Endothelial cell of umbilical vein (primary cell): ENCODE measurements at regions not wholly inside any gene's neighbourhood (a gene's known extent, or its start where the extent isn't known, plus 50 kb on each side); places are given as distances from the start of the nearest gene placed in this dataset.

ENCODE experiments used
- BruUV-seq: library from RNA; stranded (reverse); fragments of 400-500 nt; replicated peaks from 2 replicates; lab custom pipeline; 2021; lab: Mats Ljungman, UMichigan
- CTCF ChIA-PET: fragments of 300-600, 350-600 bp; sonication (Branson Sonifier 250); formaldehyde crosslinking; loops from one replicate; lab custom pipeline; 2021; ENCODE audit warnings: antibody characterized with exemption, inconsistent platforms; lab: Charles Lee
- POLR2A ChIA-PET: fragments of 300-600, 350-600 bp; sonication (Branson Sonifier 250); formaldehyde crosslinking; loops from one replicate; lab custom pipeline; 2021; ENCODE audit warnings: antibody characterized with exemption, inconsistent platforms; lab: Charles Lee
- DNase-seq: peaks from one replicate; pipeline ENCODE4 v3.0.0-alpha.2; 2011; ENCODE audit warnings: low read depth, low spot score
- FAIRE-seq: peaks from 2 replicates; lab custom pipeline; 2011; peaks lifted over from hg19 to GRCh38; lab: Jason Lieb, UNC
- H2AFZ ChIP-seq: 2 replicates; pipeline ENCODE4 v1.6.0; 2012; ENCODE audit warnings: low read depth, low read length, control low read depth, inconsistent platforms
- H3K27ac ChIP-seq: 2 replicates; pipeline ENCODE4 v1.5.1; 2011; ENCODE audit warnings: low read depth, mild to moderate bottlenecking, control low read depth, low read length, moderate library complexity; ENCODE audit not compliant: insufficient read depth
- H3K27me3 ChIP-seq, 2 experiments: 2 replicates each; pipeline versions ENCODE4 v1.6.0 to v1.6.1; 2011; ENCODE audit warnings: low read length in 2 of 2, mixed read lengths in 1 of 2; ENCODE audit not compliant: control insufficient read depth in 2 of 2, insufficient read depth in 2 of 2
- H3K36me3 ChIP-seq, 2 experiments: 2 replicates in 1 of 2; 3 replicates in 1 of 2; pipeline ENCODE4 v1.5.1; 2011; ENCODE audit warnings: low read length in 2 of 2, mild to moderate bottlenecking in 1 of 2, moderate library complexity in 1 of 2; ENCODE audit not compliant: control insufficient read depth in 2 of 2, insufficient read depth in 2 of 2; ENCODE audit errors: extremely low read depth in 1 of 2
- H3K4me1 ChIP-seq: 3 replicates; pipeline ENCODE4 v1.5.1; 2011; ENCODE audit warnings: mild to moderate bottlenecking, low read length; ENCODE audit not compliant: control insufficient read depth, insufficient read depth; ENCODE audit errors: extremely low read depth
- H3K4me2 ChIP-seq: 2 replicates; pipeline ENCODE4 v1.6.1; 2011; ENCODE audit warnings: low read length, control low read depth, mixed read lengths; ENCODE audit not compliant: insufficient read depth
- H3K4me3 ChIP-seq, 3 experiments: fragments of 200-600 bp in 1 of 3; sonication (generic), shearing (Covaris generic) in 1 of 3; replicated peaks in 1 of 3; 2 replicates each; pipeline ENCODE4 v1.5.1; 2011 to 2016; ENCODE audit warnings: control low read depth in 3 of 3, low read length in 3 of 3, mild to moderate bottlenecking in 2 of 3, inconsistent platforms in 1 of 3, low read depth in 1 of 3, moderate library complexity in 1 of 3; ENCODE audit not compliant: insufficient read depth in 1 of 3
- H3K79me2 ChIP-seq: 2 replicates; pipeline ENCODE4 v1.6.0; 2012; ENCODE audit warnings: low read length, inconsistent platforms; ENCODE audit not compliant: control insufficient read depth, insufficient read depth
- H3K9ac ChIP-seq: replicated peaks from 2 replicates; pipeline ENCODE3; 2011; ENCODE audit warnings: low read length, control low read depth; ENCODE audit not compliant: insufficient read depth; ENCODE audit errors: extremely low read depth
- H3K9me1 ChIP-seq: replicated peaks from 3 replicates; pipeline ENCODE4 v1.6.0; 2011; ENCODE audit warnings: mild to moderate bottlenecking, low read length; ENCODE audit not compliant: control insufficient read depth, insufficient read depth; ENCODE audit errors: extremely low read depth
- H3K9me3 ChIP-seq: replicated peaks from 2 replicates; pipeline ENCODE4 v1.5.1; 2012; ENCODE audit warnings: low read length, inconsistent platforms; ENCODE audit not compliant: control insufficient read depth, insufficient read depth
- H4K20me1 ChIP-seq: replicated peaks from 2 replicates; pipeline ENCODE3; 2011; ENCODE audit warnings: mild to moderate bottlenecking, low read length; ENCODE audit not compliant: control insufficient read depth, insufficient read depth; ENCODE audit errors: extremely low read depth
- EZH2 ChIP-seq: IDR thresholded peaks from 2 replicates; pipeline ENCODE4 v1.6.1; 2012; ENCODE audit warnings: borderline replicate concordance, low read depth, mild to moderate bottlenecking, moderate library complexity, low read length, inconsistent platforms; ENCODE audit not compliant: severe bottlenecking
- FOS ChIP-seq: IDR thresholded peaks from 2 replicates; pipeline ENCODE4 v1.6.1; 2011; ENCODE audit warnings: mild to moderate bottlenecking, low read length, moderate library complexity, borderline replicate concordance; ENCODE audit not compliant: insufficient read depth
- GATA2 ChIP-seq: IDR thresholded peaks from 2 replicates; pipeline ENCODE4 v1.7.0; 2011; ENCODE audit warnings: low read depth, mild to moderate bottlenecking, moderate library complexity, mixed read lengths, low read length; ENCODE audit not compliant: insufficient read length, insufficient read depth
- JUN ChIP-seq: IDR thresholded peaks from 2 replicates; pipeline ENCODE4 v1.6.1; 2011; ENCODE audit warnings: borderline replicate concordance, low read depth; ENCODE audit not compliant: insufficient read length, insufficient read depth
- MYC ChIP-seq: IDR thresholded peaks from one replicate; pipeline ENCODE4 v1.6.1; 2011; ENCODE audit warnings: mild to moderate bottlenecking, low read depth, low read length
- POLR2A ChIP-seq: IDR thresholded peaks from 2 replicates; pipeline ENCODE4 v1.6.1; 2012; ENCODE audit warnings: low read depth, mild to moderate bottlenecking, control low read depth, low read length
- POLR2AphosphoS5 ChIP-seq: IDR thresholded peaks from 2 replicates; pipeline ENCODE4 v1.6.1; 2012; ENCODE audit warnings: low read depth, mild to moderate bottlenecking, control low read depth, low read length, moderate library complexity; ENCODE audit not compliant: insufficient read depth
- dilution Hi-C: fragments of 300-500 bp; cut with MboI; formaldehyde crosslinking; loops from one replicate; pipeline ENCODE4 v1.15.0; 2019; ENCODE audit warnings: low sequenced_read_pairs; ENCODE audit not compliant: extremely low pct_ligation_motif_present
- intact Hi-C: fragments of 100-400 bp; cut with micrococcal nuclease; formaldehyde crosslinking; loops from one replicate; pipeline ENCODE4 v1.10.0; 2022
- TF ChIP-seq, protein P1 (sequence below): IDR thresholded peaks from 2 replicates; pipeline ENCODE4 v1.6.1; 2011; ENCODE audit not compliant: insufficient read depth, insufficient read length
- TF ChIP-seq, protein P2 (sequence below), 2 donors: IDR thresholded peaks; 1 replicate in 1 of 2; 2 replicates in 1 of 2; pipeline ENCODE4 v1.5.1; 2011; ENCODE audit warnings: low read length in 2 of 2, mild to moderate bottlenecking in 2 of 2, moderate library complexity in 2 of 2, control low read depth in 1 of 2, inconsistent platforms in 1 of 2, low read depth in 1 of 2; ENCODE audit not compliant: insufficient read depth in 1 of 2; ENCODE audit errors: extremely low read depth in 1 of 2

GRCh38 chr6:11295969-11296368 is 63.5 kb upstream of the NEDD9 start:
- dilution Hi-C loops (no loop called here), intact Hi-C loops (no loop called here)
- no peak for TF ChIP-seq JUN
- no peak for TF ChIP-seq GATA2
- no peak for TF ChIP-seq FOS
- TF ChIP-seq, protein P1, sequence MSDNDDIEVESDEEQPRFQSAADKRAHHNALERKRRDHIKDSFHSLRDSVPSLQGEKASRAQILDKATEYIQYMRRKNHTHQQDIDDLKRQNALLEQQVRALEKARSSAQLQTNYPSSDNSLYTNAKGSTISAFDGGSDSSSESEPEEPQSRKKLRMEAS = no peak
- no peak for TF ChIP-seq POLR2AphosphoS5
- no peak for TF ChIP-seq POLR2A
- TF ChIP-seq, protein P2, sequence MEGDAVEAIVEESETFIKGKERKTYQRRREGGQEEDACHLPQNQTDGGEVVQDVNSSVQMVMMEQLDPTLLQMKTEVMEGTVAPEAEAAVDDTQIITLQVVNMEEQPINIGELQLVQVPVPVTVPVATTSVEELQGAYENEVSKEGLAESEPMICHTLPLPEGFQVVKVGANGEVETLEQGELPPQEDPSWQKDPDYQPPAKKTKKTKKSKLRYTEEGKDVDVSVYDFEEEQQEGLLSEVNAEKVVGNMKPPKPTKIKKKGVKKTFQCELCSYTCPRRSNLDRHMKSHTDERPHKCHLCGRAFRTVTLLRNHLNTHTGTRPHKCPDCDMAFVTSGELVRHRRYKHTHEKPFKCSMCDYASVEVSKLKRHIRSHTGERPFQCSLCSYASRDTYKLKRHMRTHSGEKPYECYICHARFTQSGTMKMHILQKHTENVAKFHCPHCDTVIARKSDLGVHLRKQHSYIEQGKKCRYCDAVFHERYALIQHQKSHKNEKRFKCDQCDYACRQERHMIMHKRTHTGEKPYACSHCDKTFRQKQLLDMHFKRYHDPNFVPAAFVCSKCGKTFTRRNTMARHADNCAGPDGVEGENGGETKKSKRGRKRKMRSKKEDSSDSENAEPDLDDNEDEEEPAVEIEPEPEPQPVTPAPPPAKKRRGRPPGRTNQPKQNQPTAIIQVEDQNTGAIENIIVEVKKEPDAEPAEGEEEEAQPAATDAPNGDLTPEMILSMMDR (IDR thresholded peaks at IDR 0.05; ENCODE audit: extremely low read depth in 1 of 2, insufficient read depth in 1 of 2, low read depth in 1 of 2, low read length in 2 of 2) = no peak
- TF ChIP-seq MYC = no peak
- no peak for TF ChIP-seq EZH2
- H3K4me1 ChIP-seq = peaks cover 9% of the 10 kb centered on the region
- H3K27ac ChIP-seq = no peak overlapping the region
- BruUV-seq = no TSS peak
- H3K4me2 ChIP-seq = no peak overlapping the region
- H3K9ac ChIP-seq = no peak overlapping the region
- CTCF ChIA-PET = no interaction called here
- H4K20me1 ChIP-seq = no peaks in the 10 kb centered on the region
- H3K4me3 ChIP-seq = no peak overlapping the region
- FAIRE-seq (no peak), DNase-seq (no peak)
- H3K9me1 ChIP-seq = no peaks in the 10 kb centered on the region
- H2AFZ ChIP-seq = no peak overlapping the region
- no peaks in the 10 kb centered on the region for H3K27me3 ChIP-seq
- no peaks in the 10 kb centered on the region for H3K9me3 ChIP-seq
- POLR2A ChIA-PET = no interaction called here
- H3K36me3 ChIP-seq = no peaks in the 10 kb centered on the region
- H3K79me2 ChIP-seq = no peaks in the 10 kb centered on the region
